ENCODE measurements at regions not wholly inside any gene's neighbourhood (a gene's known extent, or its start where the extent isn't known, plus 50 kb on each side); places are given as distances from the start of the nearest gene placed in this dataset.

GRCh38 chr15:62909257-62909656, 133.3 kb upstream of the TPM1 start (continued):
- TF ChIP-seq NFYB (CRISPR knock-in tag; conservative IDR thresholded peaks at IDR 0.05; ENCODE audit: low read depth): no peak
- no peak for TF ChIP-seq ZBTB43 (CRISPR knock-in tag; IDR thresholded peaks at IDR 0.05)
- TF ChIP-seq AFF4 (CRISPR knock-in tag; IDR thresholded peaks at IDR 0.05; ENCODE audit: borderline replicate concordance): no peak
- no peak for TF ChIP-seq ZNF263 (CRISPR knock-in tag; IDR thresholded peaks at IDR 0.05; ENCODE audit: low read depth)

- Mint-ChIP-seq H3K36me3 (no peaks in the 10 kb centered on the region), H3K27me3 (ENCODE audit: low read depth) (no peaks in the 10 kb centered on the region), H3K4me3 (no peak overlapping the region), H3K4me1 (peaks cover 52% of the 10 kb centered on the region), H3K27ac (peak overlapping the region; percentile 64; the same call in 1 of the 2 replicates), H3K9me3 (peaks cover 7% of the 10 kb centered on the region)
- ATAC-seq: peak; percentile 8; the same call in 1 of the 2 replicates
- ChIA-PET POLR2A (interaction anchor here (0.6 to 1.5 kb wide), 2 partner anchors 136 to 176 kb away, joined by 5 read pairs; no protein-coding TSS in a partner anchor), CTCF (interaction anchor here (0.5 to 2.0 kb wide), 6 partner anchors 16 to 234 kb away, joined by 3 to 9 read pairs (median 3); no protein-coding TSS in a partner anchor)
- DNase-seq (ENCODE audit: low spot score): no peak
- TF ChIP-seq ARID4B (CRISPR knock-in tag; IDR thresholded peaks at IDR 0.05; ENCODE audit: borderline replicate concordance) (no peak), GTF2I (CRISPR knock-in tag; conservative IDR thresholded peaks at IDR 0.05) (no peak), MLX (CRISPR knock-in tag; IDR thresholded peaks at IDR 0.05) (no peak), STAT6 (CRISPR knock-in tag; conservative IDR thresholded peaks at IDR 0.05; ENCODE audit: low read depth) (no peak), E2F4 (CRISPR knock-in tag; IDR thresholded peaks at IDR 0.05; ENCODE audit: borderline replicate concordance, low read depth) (no peak), MXD4 (CRISPR knock-in tag; IDR thresholded peaks at IDR 0.05; ENCODE audit: borderline replicate concordance) (no peak), HMGXB4 (CRISPR knock-in tag; IDR thresholded peaks at IDR 0.05) (no peak), JAZF1 (CRISPR knock-in tag; IDR thresholded peaks at IDR 0.05) (no peak), HMGA2 (CRISPR knock-in tag; IDR thresholded peaks at IDR 0.05) (no peak), ZNF317 (CRISPR knock-in tag; IDR thresholded peaks at IDR 0.05; ENCODE audit: borderline replicate concordance, low read depth) (no peak), MYBL2 (CRISPR knock-in tag; IDR thresholded peaks at IDR 0.05) (no peak), SMAD3 (CRISPR knock-in tag; IDR thresholded peaks at IDR 0.05; ENCODE audit: borderline replicate concordance) (no peak), FOXP4 (CRISPR knock-in tag; IDR thresholded peaks at IDR 0.05) (no peak)
Measured at GRCh38 chr15:62912282-62912681, 130.3 kb upstream of the TPM1 start.
